ENCODE measurements at regions not wholly inside any gene's neighbourhood (a gene's known extent, or its start where the extent isn't known, plus 50 kb on each side); places are given as distances from the start of the nearest gene placed in this dataset.

GRCh38 chr6:2523061-2523460 is 227.7 kb downstream of the MYLK4 start:
- no peak for TF ChIP-seq CTCF (IDR thresholded peaks at IDR 0.05)
- TF ChIP-seq POLR2A (IDR thresholded peaks at IDR 0.05) = no peak

Data from adrenal gland (tissue), 5 donors.